Neural progenitor cell (in vitro differentiated cells): ENCODE measurements at regions not wholly inside any gene's neighbourhood (a gene's known extent, or its start where the extent isn't known, plus 50 kb on each side); places are given as distances from the start of the nearest gene placed in this dataset.

Experiments
- DNase-seq: peaks from one replicate; pipeline ENCODE4 v3.0.0-alpha.2; 2016; ENCODE audit warnings: low spot score
- H2AFZ ChIP-seq: fragments of 200-600 bp; sonication (generic); replicated peaks from 2 replicates; pipeline ENCODE4 v1.6.1; 2016; ENCODE audit warnings: antibody characterized with exemption
- H3F3A ChIP-seq: fragments of 200-600 bp; sonication (generic); 2 replicates; pipeline ENCODE4 v1.6.1; 2016; ENCODE audit warnings: antibody characterized with exemption, low read depth
- H3K27ac ChIP-seq: fragments of 200-600 bp; sonication (generic); 2 replicates; pipeline ENCODE4 v1.5.1; 2016; ENCODE audit warnings: mild to moderate bottlenecking
- H3K27me3 ChIP-seq: fragments of 200-600 bp; sonication (generic); 2 replicates; pipeline ENCODE4 v1.6.1; 2016; ENCODE audit warnings: mild to moderate bottlenecking, moderate library complexity
- H3K36me3 ChIP-seq: fragments of 200-600 bp; sonication (generic); 2 replicates; pipeline ENCODE4 v1.5.1; 2016
- H3K4me1 ChIP-seq: fragments of 200-600 bp; sonication (generic); 2 replicates; pipeline ENCODE4 v1.6.1; 2016; ENCODE audit warnings: mixed run types
- H3K4me2 ChIP-seq: fragments of 200-600 bp; sonication (generic); 2 replicates; pipeline ENCODE4 v1.6.1; 2016
- H3K4me3 ChIP-seq: fragments of 200-600 bp; sonication (generic); 2 replicates; pipeline ENCODE4 v1.5.1; 2016
- H3K79me2 ChIP-seq: fragments of 200-600 bp; sonication (generic); 2 replicates; pipeline ENCODE4 v1.6.1; 2016; ENCODE audit warnings: low read depth
- H3K9ac ChIP-seq: fragments of 200-600 bp; sonication (generic); 2 replicates; pipeline ENCODE4 v1.6.1; 2016
- H3K9me3 ChIP-seq: fragments of 200-600 bp; sonication (generic); 2 replicates; pipeline ENCODE4 v1.5.1; 2016; ENCODE audit warnings: low read depth
- H4K20me1 ChIP-seq: fragments of 200-600 bp; sonication (generic); 2 replicates; pipeline ENCODE4 v1.6.1; 2016; ENCODE audit warnings: low read depth
- H3K27ac Mint-ChIP-seq: 3 replicates; pipeline ENCODE4 v1.8.0; 2021; ENCODE audit warnings: mixed read lengths
- H3K27me3 Mint-ChIP-seq: 2 replicates; pipeline ENCODE4 v1.8.0; 2022; ENCODE audit warnings: low read depth, mild to moderate bottlenecking, inconsistent platforms, moderate library complexity, mixed read lengths; ENCODE audit not compliant: insufficient read depth
- H3K36me3 Mint-ChIP-seq: 3 replicates; pipeline ENCODE4 v1.8.0; 2021; ENCODE audit warnings: mixed read lengths
- H3K4me1 Mint-ChIP-seq: 3 replicates; pipeline ENCODE4 v1.8.0; 2021; ENCODE audit warnings: mixed read lengths
- H3K4me3 Mint-ChIP-seq: 3 replicates; pipeline ENCODE4 v1.8.0; 2021; ENCODE audit warnings: mild to moderate bottlenecking, moderate library complexity, mixed read lengths
- H3K9me3 Mint-ChIP-seq: 3 replicates; pipeline ENCODE4 v1.8.0; 2020; ENCODE audit warnings: mixed read lengths
- CTCF ChIP-seq: fragments of 200-600 bp; sonication (generic); IDR thresholded peaks from 2 replicates; pipeline ENCODE4 v1.5.1; 2017; ENCODE audit warnings: antibody characterized with exemption, mild to moderate bottlenecking
- EZH2 ChIP-seq: fragments of 200-600 bp; sonication (generic); IDR thresholded peaks from 2 replicates; pipeline ENCODE4 v1.6.1; 2017; ENCODE audit warnings: antibody characterized with exemption, mild to moderate bottlenecking, moderate library complexity
- EZH2phosphoT487 ChIP-seq: fragments of 200-600 bp; sonication (generic); IDR thresholded peaks from 2 replicates; pipeline ENCODE4 v1.6.1; 2017; ENCODE audit warnings: antibody characterized with exemption

GRCh38 chr13:21771075-21771474, 100.2 kb downstream of the FGF9 start:
- no peak overlapping the region for H3K9ac ChIP-seq
- H3K4me3 ChIP-seq, result no peak overlapping the region

GRCh38 chr13:21777166-21777565, 106.3 kb downstream of the FGF9 start:
- no peaks in the 10 kb centered on the region for H3K27me3 Mint-ChIP-seq

More at GRCh38 chr13:21771075-21771474, 100.2 kb downstream of the FGF9 start:
- Histone ChIP-seq H3K79me2 (no peaks in the 10 kb centered on the region), H3F3A (no peaks in the 10 kb centered on the region), H3K4me2 (no peak overlapping the region), H3K4me1 (no peaks in the 10 kb centered on the region), H3K27ac (no peak overlapping the region), H2AFZ (no peak overlapping the region), H4K20me1 (no peaks in the 10 kb centered on the region), H3K36me3 (no peaks in the 10 kb centered on the region), H3K27me3 (no peaks in the 10 kb centered on the region), H3K9me3 (no peaks in the 10 kb centered on the region)
- H3K4me3 Mint-ChIP-seq, result no peak overlapping the region
- H3K27ac Mint-ChIP-seq, result no peak overlapping the region
- H3K36me3 Mint-ChIP-seq, result no peaks in the 10 kb centered on the region
- DNase-seq, result no peak
- no peak for TF ChIP-seq EZH2
- TF ChIP-seq CTCF, result no peak
- TF ChIP-seq EZH2phosphoT487, result no peak
- H3K9me3 Mint-ChIP-seq, result no peaks in the 10 kb centered on the region
- no peaks in the 10 kb centered on the region for H3K4me1 Mint-ChIP-seq
- H3K27me3 Mint-ChIP-seq, result no peaks in the 10 kb centered on the region

GRCh38 chr13:21777813-21778212, 106.9 kb downstream of the FGF9 start:
- no peak for DNase-seq
- Histone ChIP-seq H3K9me3 (no peaks in the 10 kb centered on the region), H3K9ac (no peak overlapping the region), H2AFZ (no peak overlapping the region), H3K4me3 (no peak overlapping the region), H3K79me2 (no peaks in the 10 kb centered on the region), H3K4me1 (no peaks in the 10 kb centered on the region), H3F3A (no peaks in the 10 kb centered on the region), H4K20me1 (no peaks in the 10 kb centered on the region), H3K27me3 (no peaks in the 10 kb centered on the region), H3K27ac (no peak overlapping the region), H3K4me2 (no peak overlapping the region), H3K36me3 (no peaks in the 10 kb centered on the region)
- Mint-ChIP-seq H3K27ac (no peak overlapping the region), H3K9me3 (peaks cover 8% of the 10 kb centered on the region), H3K4me3 (no peak overlapping the region), H3K27me3 (no peaks in the 10 kb centered on the region), H3K4me1 (peaks cover 3% of the 10 kb centered on the region), H3K36me3 (no peaks in the 10 kb centered on the region)
- TF ChIP-seq CTCF (no peak), EZH2 (no peak), EZH2phosphoT487 (no peak)

More at GRCh38 chr13:21777166-21777565, 106.3 kb downstream of the FGF9 start:
- Histone ChIP-seq H3K27me3 (no peaks in the 10 kb centered on the region), H4K20me1 (no peaks in the 10 kb centered on the region), H3K4me2 (no peak overlapping the region), H2AFZ (no peak overlapping the region), H3K9me3 (no peaks in the 10 kb centered on the region), H3K36me3 (no peaks in the 10 kb centered on the region), H3K4me3 (no peak overlapping the region), H3F3A (no peaks in the 10 kb centered on the region), H3K9ac (no peak overlapping the region), H3K27ac (no peak overlapping the region), H3K79me2 (no peaks in the 10 kb centered on the region), H3K4me1 (no peaks in the 10 kb centered on the region)
- Mint-ChIP-seq H3K9me3 (peaks cover 6% of the 10 kb centered on the region), H3K4me1 (peaks cover 3% of the 10 kb centered on the region), H3K36me3 (no peaks in the 10 kb centered on the region), H3K4me3 (no peak overlapping the region), H3K27ac (no peak overlapping the region)
- TF ChIP-seq CTCF (no peak), EZH2 (no peak), EZH2phosphoT487 (no peak)
- DNase-seq, result no peak
